Stimulated activated CD8-positive, alpha-beta memory T cell treated with anti-CD3 and anti-CD28 coated beads, Interleukin-4, amount 100 ng/mL, for 1 hour (primary cell): ENCODE measurements at regions not wholly inside any gene's neighbourhood (a gene's known extent, or its start where the extent isn't known, plus 50 kb on each side); places are given as distances from the start of the nearest gene placed in this dataset.

Source experiments
- DNase-seq, 2 donors: peaks; one replicate each; pipeline ENCODE4 v3.0.0-alpha.2; 2020; ENCODE audit warnings: low read depth in 2 of 2, low spot score in 1 of 2

- no peak for DNase-seq
Observed at GRCh38 chr3:31004025-31004678, 109.7 kb upstream of the GADL1 start.

- no peak for DNase-seq
Observed at GRCh38 chr3:31008994-31009393, 114.5 kb upstream of the GADL1 start.

GRCh38 chr3:31009881-31010280 is 115.4 kb upstream of the GADL1 start:
- DNase-seq: no peak

- no peak for DNase-seq
Observed at GRCh38 chr3:31010491-31010890, 116.0 kb upstream of the GADL1 start.

GRCh38 chr3:31011380-31011779 is 116.9 kb upstream of the GADL1 start:
- DNase-seq: no peak

- no peak for DNase-seq
Observed at GRCh38 chr3:31013090-31013489, 118.6 kb upstream of the GADL1 start.

GRCh38 chr3:31013843-31014242 is 119.4 kb upstream of the GADL1 start:
- DNase-seq: no peak

GRCh38 chr3:31014317-31015040 is 120.0 kb upstream of the GADL1 start:
- no peak for DNase-seq

- DNase-seq: no peak
Observed at GRCh38 chr3:31016196-31016595, 121.7 kb upstream of the GADL1 start.

- no peak for DNase-seq
Observed at GRCh38 chr3:31022716-31023115, 128.3 kb upstream of the GADL1 start.

GRCh38 chr3:31025541-31025940 is 131.1 kb upstream of the GADL1 start:
- DNase-seq: no peak

GRCh38 chr3:31027191-31027761 is 132.8 kb upstream of the GADL1 start:
- DNase-seq: no peak

- DNase-seq: no peak
Observed at GRCh38 chr3:31027914-31028313, 133.5 kb upstream of the GADL1 start.

- DNase-seq: no peak
Observed at GRCh38 chr3:31028766-31029165, 134.3 kb upstream of the GADL1 start.

- DNase-seq: no peak
Observed at GRCh38 chr3:31029706-31030105, 135.2 kb upstream of the GADL1 start.

GRCh38 chr3:31035681-31036080 is 141.2 kb upstream of the GADL1 start:
- no peak for DNase-seq

- no peak for DNase-seq
Observed at GRCh38 chr3:31038086-31038739, 143.8 kb upstream of the GADL1 start.

- DNase-seq: no peak
Observed at GRCh38 chr3:31039145-31039544, 144.7 kb upstream of the GADL1 start.

GRCh38 chr3:31041161-31041978 is 146.9 kb upstream of the GADL1 start:
- no peak for DNase-seq

- DNase-seq: no peak
Observed at GRCh38 chr3:31043184-31043819, 148.8 kb upstream of the GADL1 start.

GRCh38 chr3:31047673-31048072 is 153.2 kb upstream of the GADL1 start:
- no peak for DNase-seq
